ENCODE measurements at regions not wholly inside any gene's neighbourhood (a gene's known extent, or its start where the extent isn't known, plus 50 kb on each side); places are given as distances from the start of the nearest gene placed in this dataset.
"Not testable (repeated sequence)": the region's sequence is repeated elsewhere in the genome, so short reads cannot be mapped to it uniquely, and the experiment has no call there.

DNA sequence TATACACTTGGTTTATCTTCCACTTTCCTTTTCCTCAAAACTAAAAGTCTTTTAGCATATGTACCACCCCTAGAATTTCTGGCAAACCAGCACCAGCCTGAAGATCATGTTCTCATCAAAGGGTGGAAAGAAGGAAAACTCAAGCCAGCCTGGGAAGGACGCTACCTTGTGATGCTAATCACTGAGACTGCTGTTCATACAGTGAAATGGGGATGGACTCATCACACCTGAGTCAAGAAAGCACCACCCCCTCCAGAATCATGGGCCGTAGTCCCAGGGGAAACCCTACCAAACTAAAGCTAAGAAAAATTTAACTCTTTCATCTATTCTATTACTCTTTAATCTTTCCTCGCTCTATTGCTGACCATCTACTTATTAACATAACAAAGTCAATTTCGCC is 595.9 kb upstream of the AADAT start:
- H3K36me3 Mint-ChIP-seq (ENCODE audit: low read depth); H3K4me3 Mint-ChIP-seq; H3K27me3 Mint-ChIP-seq; H3K27ac Mint-ChIP-seq; DNase-seq; H3K9me3 Mint-ChIP-seq; H3K4me1 Mint-ChIP-seq (ENCODE audit: low read depth): not testable (repeated sequence)

DNA sequence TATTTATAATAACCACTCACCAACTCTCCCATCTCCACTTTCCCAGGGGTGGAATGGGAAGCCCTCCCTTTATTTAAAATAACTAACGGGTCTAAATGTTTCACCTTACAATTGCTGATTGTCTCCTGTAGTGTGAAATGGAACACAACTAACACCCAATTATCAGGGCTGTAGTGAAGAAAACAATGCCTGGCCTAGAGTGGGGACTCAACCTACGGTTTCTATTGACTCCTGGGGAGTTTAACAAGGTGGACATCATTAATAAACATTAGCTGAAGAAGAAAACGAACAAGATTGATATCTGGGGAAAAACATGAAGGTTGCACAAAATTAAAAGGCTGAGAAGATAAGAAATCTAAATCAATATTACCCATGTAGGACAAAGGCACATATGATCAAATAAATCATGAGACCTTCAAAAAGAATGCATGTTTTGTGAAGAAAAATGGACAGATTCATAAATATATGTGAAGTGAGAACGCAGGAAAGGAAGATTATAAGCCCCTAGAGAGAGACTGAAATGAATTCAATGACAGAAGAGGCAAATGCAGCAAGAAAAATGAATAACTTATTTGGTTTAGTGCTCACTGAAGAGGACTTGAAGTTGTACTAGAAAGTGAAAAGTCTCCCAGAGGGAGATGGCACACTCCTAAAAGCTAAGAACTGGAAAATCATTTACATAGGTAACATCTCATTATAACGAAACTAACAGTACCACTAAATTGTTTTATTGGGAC is 593.0 kb upstream of the AADAT start:
- Mint-ChIP-seq H3K4me3 (no peak overlapping the region), H3K36me3 (ENCODE audit: low read depth) (no peaks in the 10 kb centered on the region), H3K27me3 (no peaks in the 10 kb centered on the region), H3K4me1 (ENCODE audit: low read depth) (no peaks in the 10 kb centered on the region), H3K27ac (no peak overlapping the region), H3K9me3 (peaks cover 10% of the 10 kb centered on the region)
- DNase-seq: no peak

DNA sequence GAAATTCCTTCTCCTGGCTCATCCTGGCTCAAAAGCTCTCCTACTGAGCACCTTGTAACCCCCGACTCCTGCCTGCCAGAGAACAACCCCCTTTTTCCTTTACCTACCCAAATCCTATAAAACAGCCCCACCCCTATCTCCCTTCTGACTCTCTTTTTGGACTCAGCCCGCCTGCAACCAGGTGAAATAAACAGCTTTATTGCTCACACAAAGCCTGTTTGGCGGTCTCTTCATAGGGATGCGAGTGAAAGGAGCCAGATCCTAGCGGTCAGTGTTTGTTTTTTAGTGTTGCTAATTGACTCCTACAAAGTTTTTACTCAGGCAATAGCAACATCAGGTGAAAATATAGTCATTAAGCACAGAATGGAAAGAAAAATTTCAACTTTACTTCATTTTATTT is 592.3 kb upstream of the AADAT start:
- not testable (repeated sequence) for H3K27ac Mint-ChIP-seq; DNase-seq; H3K27me3 Mint-ChIP-seq; H3K36me3 Mint-ChIP-seq (ENCODE audit: low read depth); H3K4me3 Mint-ChIP-seq; H3K4me1 Mint-ChIP-seq (ENCODE audit: low read depth)
- H3K9me3 Mint-ChIP-seq: peaks cover 10% of the 10 kb centered on the region

DNA sequence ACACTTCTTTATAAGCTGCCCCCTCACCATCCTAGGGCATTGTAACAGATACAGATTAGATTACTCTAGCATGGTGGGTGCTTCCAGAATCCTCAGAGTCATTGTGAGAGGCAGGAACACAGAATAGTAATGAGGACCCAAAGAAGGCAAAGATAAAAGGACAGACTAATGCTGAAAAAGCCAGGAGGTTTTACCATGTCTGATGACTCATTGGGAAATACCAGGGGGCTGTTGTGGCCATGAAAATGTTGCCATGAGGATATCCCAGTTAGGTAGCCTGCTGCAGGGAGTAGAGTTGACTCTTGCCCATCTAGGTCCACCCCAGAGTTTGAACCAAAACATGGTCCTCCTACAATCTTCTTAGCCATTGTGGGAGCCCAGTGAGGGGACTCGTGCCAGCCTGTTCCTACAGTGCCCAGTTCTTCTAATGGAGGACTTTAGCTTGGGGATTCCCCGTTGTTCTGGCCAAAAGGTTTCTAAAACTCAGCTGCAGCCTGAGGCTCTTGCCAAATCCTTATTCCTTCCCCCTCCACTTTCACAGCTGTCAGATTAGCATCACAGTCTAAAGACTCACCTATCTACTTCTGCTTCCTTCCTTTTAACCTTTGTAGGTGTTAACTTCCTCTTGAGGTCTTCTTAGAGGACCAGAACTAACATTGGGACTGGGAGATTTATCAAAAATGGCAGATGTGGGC is 586.0 kb upstream of the AADAT start:
- H3K36me3 Mint-ChIP-seq (ENCODE audit: low read depth): no peaks in the 10 kb centered on the region
- H3K27ac Mint-ChIP-seq: no peak overlapping the region
- no peaks in the 10 kb centered on the region for H3K27me3 Mint-ChIP-seq
- no peaks in the 10 kb centered on the region for H3K4me1 Mint-ChIP-seq (ENCODE audit: low read depth)
- no peak overlapping the region for H3K4me3 Mint-ChIP-seq
- H3K9me3 Mint-ChIP-seq: peaks cover 23% of the 10 kb centered on the region
- DNase-seq: no peak

DNA sequence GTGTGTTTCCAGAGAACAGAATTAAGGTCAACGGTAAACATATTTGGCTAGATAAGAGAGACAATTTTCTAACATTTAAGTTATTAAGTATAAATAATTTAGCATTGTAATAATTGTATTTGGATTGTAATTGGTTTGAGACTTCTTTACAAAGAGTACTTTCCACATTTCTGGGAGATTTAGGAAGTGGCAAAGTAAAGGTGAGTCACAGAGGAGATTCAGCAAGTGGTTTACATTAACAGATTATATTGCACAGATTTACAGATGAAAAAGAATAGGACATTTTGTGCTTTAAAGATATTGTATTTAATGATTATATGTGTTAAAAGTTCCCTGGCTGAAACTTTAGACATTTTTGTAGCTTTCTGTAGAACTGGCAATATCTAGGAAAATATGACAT is 584.4 kb upstream of the AADAT start:
- no peaks in the 10 kb centered on the region for H3K27me3 Mint-ChIP-seq
- no peaks in the 10 kb centered on the region for H3K36me3 Mint-ChIP-seq (ENCODE audit: low read depth)
- H3K4me3 Mint-ChIP-seq: no peak overlapping the region
- no peak for DNase-seq
- H3K27ac Mint-ChIP-seq: no peak overlapping the region
- peaks cover 20% of the 10 kb centered on the region for H3K9me3 Mint-ChIP-seq
- H3K4me1 Mint-ChIP-seq (ENCODE audit: low read depth): no peaks in the 10 kb centered on the region

DNA sequence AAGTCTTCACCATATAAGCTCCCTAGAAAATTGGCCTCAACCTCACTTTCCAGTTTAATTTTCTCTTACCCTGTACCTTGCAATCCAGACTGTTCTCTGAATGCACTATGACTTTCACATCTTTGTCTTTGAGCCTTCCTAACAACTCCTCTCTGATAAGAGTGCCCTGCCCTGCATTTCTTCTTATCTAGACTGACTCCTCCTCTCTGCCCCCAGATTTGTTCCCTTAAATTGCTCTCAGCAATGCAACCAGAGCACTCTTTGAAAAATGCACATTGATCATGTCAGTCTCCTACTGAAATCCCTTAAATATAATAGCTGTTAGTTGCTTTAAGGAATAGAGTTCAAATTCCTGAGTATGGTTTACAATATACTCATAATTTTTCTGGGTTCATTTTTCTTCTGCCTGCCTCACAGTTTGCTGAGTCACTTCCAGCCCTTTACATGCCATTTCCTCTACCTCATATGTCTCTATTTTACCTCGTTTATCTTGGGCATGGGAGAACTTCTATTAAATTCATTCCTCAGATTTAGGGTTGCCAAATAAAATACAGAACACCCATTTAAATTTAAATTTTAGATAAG is 582.7 kb upstream of the AADAT start:
- H3K27me3 Mint-ChIP-seq: no peaks in the 10 kb centered on the region
- no peaks in the 10 kb centered on the region for H3K4me1 Mint-ChIP-seq (ENCODE audit: low read depth)
- H3K4me3 Mint-ChIP-seq: no peak overlapping the region
- no peaks in the 10 kb centered on the region for H3K36me3 Mint-ChIP-seq (ENCODE audit: low read depth)
- no peak overlapping the region for H3K27ac Mint-ChIP-seq
- peaks cover 16% of the 10 kb centered on the region for H3K9me3 Mint-ChIP-seq
- DNase-seq: no peak

DNA sequence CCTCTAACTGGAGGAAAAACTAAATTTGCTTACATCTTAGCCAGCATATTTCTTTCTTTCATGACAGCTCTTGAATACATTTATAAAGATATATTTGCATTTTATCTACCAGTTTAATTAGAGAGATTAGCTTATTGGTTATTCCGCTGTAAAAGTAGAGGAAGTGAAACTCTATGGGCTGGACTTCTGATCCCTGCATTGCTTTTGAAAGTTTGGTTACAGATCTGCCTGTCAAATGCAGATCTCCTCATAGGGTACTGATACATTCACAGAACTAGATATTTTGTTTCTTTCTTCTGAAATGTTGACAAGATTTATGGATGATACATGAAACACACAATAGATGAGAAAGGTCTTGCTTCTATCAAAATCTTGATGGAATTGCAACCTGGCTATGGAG is 581.4 kb upstream of the AADAT start:
- Mint-ChIP-seq H3K4me3 (no peak overlapping the region), H3K9me3 (peaks cover 12% of the 10 kb centered on the region), H3K4me1 (ENCODE audit: low read depth) (no peaks in the 10 kb centered on the region), H3K27me3 (no peaks in the 10 kb centered on the region), H3K36me3 (ENCODE audit: low read depth) (no peaks in the 10 kb centered on the region), H3K27ac (no peak overlapping the region)
- DNase-seq: no peak

DNA sequence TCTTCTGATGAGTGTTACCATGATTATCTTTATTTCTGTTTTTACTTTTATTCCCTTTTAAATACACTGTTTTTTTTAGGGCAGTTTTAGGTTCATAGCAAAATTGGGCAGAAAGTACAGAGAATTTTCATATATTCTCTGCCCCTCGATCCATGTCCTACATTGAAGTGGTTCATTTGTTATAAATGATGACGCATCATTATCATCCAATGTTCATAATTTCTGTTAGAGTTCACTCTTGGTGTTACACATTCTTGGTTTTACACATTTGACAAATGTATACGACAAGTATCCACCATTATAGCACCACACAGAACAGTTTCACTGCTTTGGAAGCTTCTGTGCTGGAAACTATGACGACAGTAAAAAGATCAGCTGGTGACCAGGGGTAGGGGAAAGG is 578.1 kb upstream of the AADAT start:
- no peak for DNase-seq
- Mint-ChIP-seq H3K4me3 (no peak overlapping the region), H3K27me3 (no peaks in the 10 kb centered on the region), H3K36me3 (ENCODE audit: low read depth) (no peaks in the 10 kb centered on the region), H3K4me1 (ENCODE audit: low read depth) (no peaks in the 10 kb centered on the region), H3K27ac (no peak overlapping the region), H3K9me3 (peaks cover 3% of the 10 kb centered on the region)

DNA sequence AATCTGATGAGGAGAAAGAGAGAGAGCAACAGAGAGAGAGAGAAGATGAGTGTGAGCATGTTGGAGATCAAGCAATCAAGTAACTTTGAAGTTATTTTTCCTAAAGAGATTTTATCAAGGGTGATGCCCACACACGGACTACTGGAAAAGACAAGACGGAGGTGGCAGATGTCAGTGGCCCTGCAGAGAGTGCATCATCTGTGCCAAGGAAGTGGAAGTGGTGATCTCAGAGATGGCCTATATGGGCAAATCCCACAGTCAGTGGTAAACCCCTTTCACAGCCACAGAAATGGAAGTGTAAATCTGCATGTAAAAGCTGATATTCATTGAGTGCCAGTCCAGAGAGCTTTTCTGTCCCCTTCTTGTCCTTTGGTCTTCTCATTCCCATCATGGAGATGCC is 577.2 kb upstream of the AADAT start:
- H3K27me3 Mint-ChIP-seq: no peaks in the 10 kb centered on the region
- DNase-seq: no peak

DNA sequence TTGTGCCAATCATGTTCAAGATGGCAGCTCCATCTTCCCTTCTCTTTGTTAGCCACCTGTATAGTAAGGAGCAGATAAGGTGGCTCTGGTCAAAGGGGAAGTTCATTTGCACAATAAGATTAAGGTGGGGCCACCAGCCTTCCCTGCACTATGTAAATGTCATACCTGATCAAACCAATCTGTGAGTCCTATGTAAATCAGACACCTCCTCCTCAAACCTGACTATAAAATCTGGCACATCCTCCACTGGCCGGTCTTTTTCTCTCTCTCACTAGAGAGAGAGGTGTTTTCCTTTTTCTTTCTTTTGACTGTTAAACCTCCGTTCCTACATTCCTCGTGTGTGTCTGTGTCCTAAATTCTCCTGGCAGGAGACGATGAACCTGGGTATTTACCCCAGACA is 572.5 kb upstream of the AADAT start:
- Mint-ChIP-seq H3K9me3 (peaks cover 2% of the 10 kb centered on the region), H3K4me1 (ENCODE audit: low read depth) (no peaks in the 10 kb centered on the region), H3K27me3 (no peaks in the 10 kb centered on the region), H3K36me3 (ENCODE audit: low read depth) (no peaks in the 10 kb centered on the region), H3K27ac (no peak overlapping the region), H3K4me3 (no peak overlapping the region)
- no peak for DNase-seq

More for the DNA sequence above, 577.2 kb upstream of the AADAT start:
- no peaks in the 10 kb centered on the region for H3K36me3 Mint-ChIP-seq (ENCODE audit: low read depth)
- no peaks in the 10 kb centered on the region for H3K9me3 Mint-ChIP-seq
- H3K4me3 Mint-ChIP-seq: no peak overlapping the region
- no peak overlapping the region for H3K27ac Mint-ChIP-seq
- H3K4me1 Mint-ChIP-seq (ENCODE audit: low read depth): no peaks in the 10 kb centered on the region

DNA sequence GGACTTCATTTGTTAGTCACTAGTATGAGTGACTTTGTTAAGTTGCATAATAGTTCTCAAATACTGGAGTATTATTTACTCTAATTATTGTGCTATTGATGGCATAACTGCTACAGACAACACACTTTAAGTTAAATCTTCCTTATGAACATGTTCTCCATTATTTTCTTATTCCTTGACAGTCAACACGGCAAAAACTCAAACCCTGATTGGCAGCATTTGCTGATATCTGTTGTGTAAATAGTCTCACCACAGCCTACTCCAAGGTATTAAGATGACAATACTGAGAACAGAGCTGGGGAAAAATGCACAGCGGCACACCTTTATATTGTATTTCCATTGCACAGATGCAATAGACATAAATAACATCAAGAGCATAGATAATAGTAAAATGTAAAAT is 568.0 kb upstream of the AADAT start:
- Mint-ChIP-seq H3K4me1 (ENCODE audit: low read depth) (no peaks in the 10 kb centered on the region), H3K4me3 (no peak overlapping the region)
- no peak for DNase-seq

DNA sequence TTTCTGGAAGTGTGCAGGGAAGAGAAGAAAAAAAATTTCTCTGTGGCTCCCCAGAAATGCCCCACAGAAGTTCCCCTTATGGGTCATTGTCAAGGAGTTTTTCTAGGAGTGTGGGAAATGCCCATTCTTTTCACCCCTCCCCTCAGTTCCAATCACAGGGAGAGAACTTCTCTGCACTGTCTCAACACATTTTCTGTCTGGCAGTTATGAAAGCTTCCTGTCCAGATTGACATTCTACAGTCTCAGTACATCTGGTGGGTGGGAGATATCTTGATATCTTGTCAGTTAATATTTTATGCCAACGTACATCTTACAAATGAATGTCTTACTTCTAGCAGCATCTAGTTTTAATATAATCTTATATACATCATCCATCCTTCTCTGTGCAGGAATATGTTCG is 566.8 kb upstream of the AADAT start:
- Mint-ChIP-seq H3K9me3 (peaks cover 6% of the 10 kb centered on the region), H3K27ac (no peak overlapping the region)

More for the DNA sequence above, 568.0 kb upstream of the AADAT start:
- H3K27me3 Mint-ChIP-seq: no peaks in the 10 kb centered on the region
- H3K36me3 Mint-ChIP-seq (ENCODE audit: low read depth): no peaks in the 10 kb centered on the region
- no peak overlapping the region for H3K27ac Mint-ChIP-seq
- H3K9me3 Mint-ChIP-seq: peaks cover 6% of the 10 kb centered on the region

DNA sequence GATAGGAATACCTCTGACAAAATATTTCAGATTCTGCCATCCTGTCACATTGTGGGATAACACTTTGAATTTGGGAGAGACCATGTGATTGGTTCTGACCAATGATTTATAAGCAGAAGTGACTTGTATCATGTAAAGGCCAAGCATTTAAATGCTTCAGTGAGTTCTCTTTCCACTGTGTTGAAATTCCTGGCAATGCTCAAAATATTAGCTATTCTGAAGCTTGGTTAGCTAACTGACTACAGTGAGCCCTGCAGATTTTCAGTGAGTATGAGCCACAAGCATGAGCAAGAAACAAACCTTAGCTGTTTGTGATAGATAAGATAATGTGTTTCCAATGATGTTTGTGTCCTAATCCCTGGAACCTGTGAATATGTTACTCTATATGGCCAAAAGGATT is 562.8 kb upstream of the AADAT start:
- Mint-ChIP-seq H3K36me3 (ENCODE audit: low read depth) (no peaks in the 10 kb centered on the region), H3K9me3 (peaks cover 7% of the 10 kb centered on the region), H3K27ac (no peak overlapping the region), H3K4me3 (no peak overlapping the region), H3K27me3 (no peaks in the 10 kb centered on the region), H3K4me1 (ENCODE audit: low read depth) (no peaks in the 10 kb centered on the region)
- DNase-seq: no peak

More for the DNA sequence above, 566.8 kb upstream of the AADAT start:
- no peaks in the 10 kb centered on the region for H3K36me3 Mint-ChIP-seq (ENCODE audit: low read depth)
- H3K4me3 Mint-ChIP-seq: no peak overlapping the region
- no peaks in the 10 kb centered on the region for H3K4me1 Mint-ChIP-seq (ENCODE audit: low read depth)
- DNase-seq: no peak
- no peaks in the 10 kb centered on the region for H3K27me3 Mint-ChIP-seq

DNA sequence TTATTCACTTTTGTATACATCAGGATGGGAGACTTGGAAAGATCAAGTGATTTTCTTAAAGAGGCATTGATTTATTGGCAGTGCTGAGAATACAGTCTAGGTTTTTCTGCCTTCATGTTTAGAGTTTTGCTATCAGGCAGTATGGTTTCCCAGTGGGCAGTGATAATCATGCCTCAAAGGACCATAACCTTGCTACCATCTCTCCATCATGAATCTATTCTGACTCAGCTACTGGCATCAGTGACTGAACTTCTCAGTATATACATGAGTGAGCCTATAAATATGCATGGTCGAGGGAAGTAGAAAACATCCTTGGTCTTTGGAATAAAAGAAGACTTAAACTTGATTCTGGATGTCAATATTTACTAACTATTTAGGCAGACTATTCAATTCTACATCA is 562.0 kb upstream of the AADAT start:
- Mint-ChIP-seq H3K4me3 (no peak overlapping the region), H3K4me1 (ENCODE audit: low read depth) (no peaks in the 10 kb centered on the region), H3K9me3 (peaks cover 7% of the 10 kb centered on the region), H3K36me3 (ENCODE audit: low read depth) (no peaks in the 10 kb centered on the region), H3K27me3 (no peaks in the 10 kb centered on the region), H3K27ac (no peak overlapping the region)
- DNase-seq: no peak

DNA sequence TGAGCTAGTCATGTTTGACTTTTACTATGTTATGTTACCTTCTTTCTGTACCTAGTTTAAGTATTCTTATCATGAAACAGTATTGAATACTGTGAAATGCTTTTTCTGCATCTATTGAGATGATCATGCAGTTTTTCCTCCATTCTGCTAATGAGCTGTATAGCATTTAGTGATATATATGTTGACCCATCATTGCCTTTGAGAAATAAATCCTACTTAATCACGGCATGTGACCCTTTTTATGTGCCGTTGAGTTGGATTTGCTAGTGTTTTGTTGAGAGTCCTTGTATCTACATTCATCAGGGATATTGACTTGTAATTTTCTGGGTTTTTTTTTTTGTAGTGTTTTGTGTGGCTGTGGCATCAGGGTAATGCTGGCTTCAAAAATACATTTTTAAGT is 537.7 kb upstream of the AADAT start:
- Mint-ChIP-seq H3K4me1 (ENCODE audit: low read depth) (no peaks in the 10 kb centered on the region), H3K4me3 (no peak overlapping the region), H3K36me3 (ENCODE audit: low read depth) (no peaks in the 10 kb centered on the region), H3K27me3 (no peaks in the 10 kb centered on the region), H3K9me3 (peaks cover 31% of the 10 kb centered on the region), H3K27ac (no peak overlapping the region)
- DNase-seq: no peak
